ENCODE measurements at regions not wholly inside any gene's neighbourhood (a gene's known extent, or its start where the extent isn't known, plus 50 kb on each side); places are given as distances from the start of the nearest gene placed in this dataset.

- Mint-ChIP-seq H3K4me1 (no peaks in the 10 kb centered on the region), H3K4me3 (no peak overlapping the region), H3K27me3 (no peaks in the 10 kb centered on the region), H3K36me3 (peaks cover 0 to 7% (median 5%) of the 10 kb centered on the region in 3 donors), H3K27ac (no peak overlapping the region), H3K9me3 (peaks cover 7 to 79% (median 37%) of the 10 kb centered on the region in 9 donors)
- no peak for DNase-seq
- POLR2A ChIA-PET = no interaction called here
- ATAC-seq = no peak
Measured at GRCh38 chr11:55172734-55173415, 89.1 kb upstream of the TRIM48 start.

All from naive thymus-derived CD8-positive, alpha-beta T cell (primary cell).